Dermis blood vessel endothelial cell (primary cell): ENCODE measurements at regions not wholly inside any gene's neighbourhood (a gene's known extent, or its start where the extent isn't known, plus 50 kb on each side); places are given as distances from the start of the nearest gene placed in this dataset.
"Not testable (repeated sequence)": the region's sequence is repeated elsewhere in the genome, so short reads cannot be mapped to it uniquely, and the experiment has no call there.

ENCODE experiments used
- DNase-seq: peaks from one replicate; pipeline ENCODE4 v3.0.0; 2010

DNA sequence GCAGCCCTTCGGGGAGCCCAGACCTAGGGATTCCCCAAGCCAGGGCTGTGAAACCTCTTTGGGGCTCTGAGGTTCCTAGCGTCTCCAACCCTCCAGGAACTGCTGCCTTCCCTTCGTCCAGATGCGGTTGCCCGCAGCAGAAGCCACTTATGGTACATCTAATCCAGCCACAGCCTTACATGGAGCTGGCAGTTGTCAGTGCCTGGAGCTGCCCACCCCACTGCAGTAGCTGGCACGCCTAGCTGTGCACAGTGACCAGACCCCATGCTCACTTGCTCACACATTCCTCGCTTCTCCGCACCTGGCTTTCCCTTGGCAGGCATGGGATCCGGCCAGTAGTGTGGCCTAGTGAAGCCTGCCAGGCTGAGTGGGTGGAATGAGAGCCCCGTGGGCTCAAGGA lies 547.6 kb downstream of the TBC1D32 start:
- no peak for DNase-seq

DNA sequence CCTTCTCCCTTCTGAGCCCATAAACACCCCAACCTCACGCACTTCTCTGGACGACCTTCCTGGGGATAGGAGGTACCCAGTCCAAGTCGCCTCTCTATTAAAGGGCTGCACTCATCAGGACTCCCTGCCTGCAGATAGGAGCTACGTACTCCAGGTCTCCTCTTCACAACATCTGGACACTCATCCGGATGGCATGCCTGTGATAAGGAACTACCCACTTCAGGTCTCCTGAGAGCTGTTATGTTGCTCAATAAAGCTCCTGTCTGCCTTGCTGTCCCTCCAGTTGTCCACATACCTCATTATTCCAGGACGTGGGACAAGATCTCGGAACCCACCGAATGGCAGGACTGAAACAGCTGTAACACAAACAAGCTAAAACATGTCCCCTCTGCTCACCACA lies 548.0 kb downstream of the TBC1D32 start:
- no peak for DNase-seq

DNA sequence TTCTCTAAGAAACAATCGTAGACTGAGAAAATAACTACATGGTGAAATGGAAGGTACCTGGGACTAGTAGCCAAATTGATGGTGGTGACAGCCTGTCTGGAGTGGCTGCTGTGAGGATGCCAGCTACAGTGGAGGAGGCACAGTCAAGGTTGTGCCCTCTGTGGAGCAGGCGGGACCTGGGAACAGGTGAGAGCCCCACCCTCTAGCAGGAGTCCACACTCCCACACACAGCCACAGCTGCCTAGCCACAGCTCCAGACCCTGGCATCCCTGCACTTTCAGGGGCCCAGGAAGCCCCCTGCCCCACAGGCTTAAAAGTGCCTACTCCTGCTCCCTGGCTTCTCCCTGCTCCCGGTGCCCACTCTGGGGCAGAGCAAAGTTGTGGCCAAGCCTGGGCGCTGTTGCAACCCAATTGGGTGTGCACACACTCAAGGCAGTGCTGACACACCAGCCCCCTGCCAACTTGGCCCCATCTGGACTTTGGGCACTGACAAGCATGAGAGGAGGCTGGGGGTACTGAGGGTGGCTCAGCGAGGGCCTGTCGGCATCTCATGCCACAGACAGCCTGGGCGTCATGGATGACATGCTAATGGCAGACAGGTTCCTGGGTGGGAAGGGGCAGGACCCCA lies 548.7 kb downstream of the TBC1D32 start:
- no peak for DNase-seq

DNA sequence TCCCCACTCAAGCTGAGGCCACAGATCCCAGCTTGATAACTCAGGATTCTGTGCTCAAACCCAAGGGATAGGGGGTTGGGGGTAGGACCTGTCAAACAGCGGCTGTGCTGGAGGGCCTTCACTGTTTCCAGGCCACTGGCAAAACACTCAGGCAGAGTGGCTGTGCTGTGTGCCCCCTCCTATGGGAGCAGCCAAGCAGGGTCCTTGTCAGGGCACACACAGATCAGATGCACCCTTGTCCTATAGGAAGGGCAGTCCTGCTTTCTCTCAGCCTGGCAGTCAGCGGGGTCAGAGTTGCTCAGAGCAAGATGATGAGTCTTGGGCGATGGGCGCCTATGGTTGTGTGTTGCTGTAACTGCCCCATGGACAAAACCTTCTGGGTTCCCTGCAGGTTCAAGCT lies 554.8 kb downstream of the TBC1D32 start:
- DNase-seq, result no peak

DNA sequence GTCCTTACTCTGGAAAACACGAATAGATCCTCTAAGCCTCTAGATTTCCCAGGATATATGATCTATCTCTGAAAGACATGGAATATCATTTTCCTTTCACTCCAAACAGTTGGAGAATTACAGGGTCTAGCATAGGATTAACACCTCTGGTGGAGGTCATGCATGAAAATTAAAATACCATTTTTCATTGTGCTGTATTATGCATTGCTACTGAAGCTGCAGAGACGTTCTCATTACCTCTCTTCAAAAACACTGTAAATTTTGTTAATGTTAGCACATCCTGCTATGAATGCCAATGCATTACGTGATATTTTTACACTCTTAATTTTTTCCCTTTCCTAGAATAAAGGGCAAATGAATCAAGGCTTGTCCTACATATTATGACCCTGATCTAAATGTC lies 558.6 kb downstream of the TBC1D32 start:
- no peak for DNase-seq

DNA sequence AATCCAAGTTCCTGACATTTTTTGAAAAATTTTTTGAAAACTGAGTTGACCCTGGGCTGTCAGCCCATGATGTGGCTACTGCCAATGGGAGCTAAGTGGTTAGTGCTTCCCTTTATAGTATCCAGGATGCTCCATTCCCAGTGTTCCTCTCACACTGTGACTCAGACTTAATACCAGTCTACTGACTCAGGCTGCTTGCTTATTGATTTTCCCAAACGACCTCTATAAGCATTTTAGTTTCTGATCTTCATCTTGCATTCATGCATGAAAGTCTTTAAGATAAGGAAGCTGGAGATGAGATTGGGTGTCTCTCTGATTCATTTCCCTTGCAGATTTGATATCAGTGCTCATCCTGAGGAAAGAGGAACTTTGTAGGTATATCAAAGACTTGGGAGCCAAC lies 560.0 kb downstream of the TBC1D32 start:
- DNase-seq, result no peak

DNA sequence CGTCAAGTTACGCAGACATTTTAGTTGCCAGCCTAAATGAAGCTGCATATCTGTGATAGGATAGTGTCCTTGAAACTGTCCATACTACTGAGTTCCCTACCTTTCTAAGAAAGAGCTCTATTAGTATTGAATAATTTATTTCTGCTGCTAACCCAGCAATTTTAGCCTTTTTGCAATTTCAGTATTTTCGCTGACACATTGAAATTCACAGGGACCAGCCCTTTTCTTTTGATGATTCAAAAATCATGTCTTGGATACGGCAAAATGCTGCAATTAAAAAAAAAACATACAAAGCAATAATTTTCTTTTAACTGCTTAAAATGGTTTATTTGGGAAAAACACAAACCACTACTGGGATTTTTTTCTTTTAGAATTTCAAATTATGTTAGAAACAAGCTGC lies 563.3 kb downstream of the TBC1D32 start:
- no peak for DNase-seq

DNA sequence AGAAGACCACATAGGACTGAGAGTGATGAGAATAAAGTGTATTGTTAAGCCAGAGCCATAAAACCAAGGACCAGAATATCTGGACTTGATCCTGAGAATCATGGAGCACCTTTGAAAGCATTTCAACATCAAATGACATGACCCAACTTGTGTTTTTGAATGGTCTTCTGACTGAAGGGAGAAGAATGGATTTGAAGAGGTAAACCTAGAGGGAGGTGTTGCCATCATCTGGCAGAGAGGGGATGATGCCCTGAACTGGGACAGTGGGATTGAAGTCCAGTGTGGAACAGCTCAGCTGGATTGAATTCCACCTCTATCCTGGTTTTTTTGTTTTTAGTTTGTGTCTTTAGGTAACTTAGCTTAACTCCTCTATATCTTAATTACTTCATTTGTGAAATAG lies 570.0 kb downstream of the TBC1D32 start:
- no peak for DNase-seq

DNA sequence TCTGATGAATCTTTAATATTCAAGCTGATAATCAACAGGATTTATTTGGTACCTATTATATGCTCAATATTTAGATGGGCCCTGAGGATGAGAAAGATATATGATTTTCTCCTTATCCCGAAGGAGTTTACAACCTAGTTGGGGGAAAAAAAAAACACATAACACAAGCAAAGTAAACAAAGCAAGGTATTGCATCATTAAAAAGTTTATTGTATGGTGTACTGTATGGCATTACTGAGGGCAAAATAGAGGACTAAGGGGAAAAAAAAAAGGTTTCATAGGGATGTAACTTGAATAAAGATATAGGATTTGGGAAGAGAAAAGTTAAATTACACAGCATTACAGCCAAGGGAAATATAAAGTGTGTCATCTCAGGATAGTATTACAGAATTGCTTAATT lies 574.7 kb downstream of the TBC1D32 start:
- no peak for DNase-seq

DNA sequence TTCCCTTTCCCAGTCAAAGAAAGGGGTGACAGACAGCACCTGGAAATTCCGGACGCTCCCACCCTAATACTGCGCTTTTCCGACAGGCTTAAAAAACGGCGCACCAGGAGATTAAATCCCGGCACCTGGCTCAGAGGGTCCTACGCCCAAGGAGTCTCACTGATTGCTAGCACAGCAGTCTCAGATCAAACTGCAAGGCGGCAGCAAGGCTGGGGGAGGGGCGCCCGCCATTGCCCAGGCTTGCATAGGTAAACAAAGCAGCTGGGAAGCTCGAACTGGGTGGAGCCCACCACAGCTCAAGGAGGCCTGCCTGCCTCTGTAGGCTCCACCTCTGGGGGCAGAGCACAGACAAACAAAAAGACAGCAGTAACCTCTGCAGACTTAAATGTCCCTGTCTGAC lies 585.7 kb downstream of the TBC1D32 start:
- not testable (repeated sequence) for DNase-seq

DNA sequence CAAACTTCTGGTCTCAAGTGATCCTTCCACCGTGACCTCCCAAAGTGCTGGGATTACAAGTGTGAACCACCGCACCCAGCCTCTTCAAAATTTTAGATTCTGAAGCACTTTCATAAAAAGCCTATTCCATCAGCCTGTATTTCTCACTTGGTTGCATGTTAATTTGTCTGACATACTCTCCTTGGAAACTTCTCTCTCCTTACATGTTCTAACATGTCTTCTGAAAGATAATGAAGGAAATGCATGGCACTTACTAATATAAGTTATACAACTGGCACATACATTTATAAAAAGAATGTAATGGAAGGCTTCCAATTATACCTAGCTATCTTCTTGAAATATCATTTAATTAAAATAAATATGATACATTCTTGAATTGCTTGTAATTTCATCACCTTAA lies 597.5 kb downstream of the TBC1D32 start:
- DNase-seq, result no peak

DNA sequence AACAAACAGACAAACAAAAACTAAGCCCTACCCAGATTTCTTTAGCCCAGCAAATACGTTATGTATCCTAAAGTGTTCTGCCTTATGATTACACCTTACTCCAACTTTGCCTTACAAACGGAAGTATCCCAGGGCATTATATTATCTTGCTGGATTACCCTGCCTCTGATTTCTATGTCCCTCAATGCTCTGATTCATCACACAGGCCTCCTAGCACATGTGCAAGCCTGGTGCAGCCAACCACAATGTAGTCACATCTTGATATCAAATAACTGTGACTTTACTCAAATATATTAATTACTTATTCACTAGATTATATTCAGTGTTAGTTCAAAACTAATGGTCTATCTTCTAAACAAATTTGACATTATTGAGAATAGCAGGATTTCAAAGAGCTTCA lies 598.6 kb downstream of the TBC1D32 start:
- no peak for DNase-seq

DNA sequence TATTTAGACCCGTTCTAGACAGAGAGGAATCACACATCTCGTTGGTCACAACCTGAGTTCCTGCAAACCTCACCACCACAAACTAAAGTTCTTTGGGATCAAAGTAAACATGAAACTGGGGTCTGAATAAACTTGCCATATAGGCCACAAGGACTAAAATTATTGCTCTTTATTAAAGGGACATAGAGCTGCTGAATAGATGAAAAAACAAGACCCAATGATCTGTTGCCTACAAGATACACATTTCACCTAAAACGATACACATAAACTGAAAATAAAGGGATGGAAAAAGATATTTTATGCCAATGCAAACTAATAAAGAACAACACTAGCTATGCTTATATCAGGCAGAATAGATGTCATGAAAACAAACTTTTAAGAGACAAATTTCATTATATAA lies 623.0 kb downstream of the TBC1D32 start:
- no peak for DNase-seq

DNA sequence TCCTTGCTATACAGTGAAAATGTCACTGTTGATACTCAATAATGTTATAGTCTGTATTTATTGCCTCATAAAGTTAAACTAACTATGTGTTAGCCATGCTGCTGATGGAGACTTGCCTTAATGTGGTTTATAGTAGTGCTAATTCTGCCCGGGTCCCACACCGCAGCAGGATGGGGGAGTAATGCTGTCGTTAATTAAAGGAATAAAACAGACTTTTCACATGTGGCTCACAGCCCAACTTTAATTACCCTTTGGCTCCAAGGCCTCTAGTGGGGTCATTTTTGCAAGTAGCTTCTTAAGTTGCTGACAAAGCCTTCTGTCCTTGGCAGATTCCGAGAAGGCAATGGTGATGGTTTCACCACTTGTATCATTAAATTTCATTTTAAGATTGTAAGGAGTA lies 634.3 kb downstream of the TBC1D32 start:
- no peak for DNase-seq

DNA sequence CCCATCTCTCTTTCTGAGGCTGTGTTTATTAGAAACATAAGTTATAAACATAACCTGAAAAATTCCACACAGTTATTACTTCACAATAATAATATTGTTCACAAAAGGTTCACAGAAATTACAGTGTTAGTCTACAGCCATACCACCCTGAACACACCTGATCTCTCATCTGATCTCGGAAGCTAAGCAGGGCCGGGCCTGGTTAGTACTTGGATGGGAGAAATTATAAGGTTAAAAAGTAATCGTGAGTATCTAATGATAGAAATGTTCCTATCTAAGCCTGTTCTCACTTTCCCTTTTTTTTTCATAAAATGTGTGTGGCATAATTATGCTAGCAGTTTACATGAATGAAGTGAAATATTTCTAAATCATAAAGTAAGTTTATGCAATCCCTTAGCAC lies 647.8 kb downstream of the TBC1D32 start:
- no peak for DNase-seq

DNA sequence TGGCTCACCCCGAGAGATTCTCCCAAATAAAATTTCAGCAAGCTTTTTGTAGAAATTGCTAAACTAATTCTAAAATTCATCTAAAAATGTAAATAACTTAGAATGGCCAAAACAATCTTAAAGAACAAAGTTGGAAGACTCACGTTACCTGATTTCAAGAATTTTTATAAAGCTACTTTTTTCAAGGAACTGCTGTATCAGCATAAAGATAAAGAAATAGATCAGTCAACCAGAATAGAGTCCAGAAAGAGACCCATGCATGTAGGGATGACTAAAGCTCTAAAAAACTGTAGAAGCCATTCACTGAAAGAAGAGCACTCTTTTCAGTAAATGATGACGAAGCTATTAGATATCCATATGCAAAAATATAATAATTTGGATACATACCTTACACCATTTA lies 652.1 kb downstream of the TBC1D32 start:
- no peak for DNase-seq

DNA sequence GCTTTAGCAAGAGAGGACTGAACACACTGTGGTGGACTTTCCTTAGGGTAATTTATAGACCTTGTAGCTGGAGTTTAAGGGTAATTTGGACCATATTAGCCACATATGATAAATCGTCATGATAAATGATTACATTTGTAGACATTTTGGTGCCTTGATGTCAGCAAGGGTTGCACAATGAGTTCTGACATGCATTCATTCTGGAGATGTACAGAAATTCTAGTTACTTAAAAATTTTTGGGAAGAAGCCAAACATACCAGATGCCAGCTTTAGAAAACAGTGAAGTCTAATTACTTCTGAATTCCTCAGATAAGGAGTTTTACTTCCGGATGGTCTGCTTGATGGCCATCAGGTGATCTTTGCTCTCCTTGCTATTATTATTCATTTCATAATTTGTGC lies 653.1 kb downstream of the TBC1D32 start:
- no peak for DNase-seq

DNA sequence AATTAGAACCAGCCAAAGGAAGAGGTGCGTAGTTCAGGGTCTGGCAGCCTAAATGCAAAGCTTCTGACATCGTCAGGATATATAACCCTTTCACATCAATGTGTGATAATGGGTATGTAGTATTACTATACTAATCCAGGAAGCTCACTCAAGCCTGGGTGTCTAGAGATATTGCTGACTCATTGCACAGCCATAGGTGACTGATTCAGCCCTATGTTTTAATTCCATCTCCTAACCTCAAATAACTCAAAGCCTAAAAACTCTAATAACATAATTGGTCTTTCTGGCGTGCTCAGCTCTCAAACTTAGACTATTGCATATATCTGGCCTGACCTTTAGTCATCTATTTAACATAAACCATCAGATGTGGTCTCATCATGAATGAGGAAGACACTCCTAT lies 658.4 kb downstream of the TBC1D32 start:
- no peak for DNase-seq

DNA sequence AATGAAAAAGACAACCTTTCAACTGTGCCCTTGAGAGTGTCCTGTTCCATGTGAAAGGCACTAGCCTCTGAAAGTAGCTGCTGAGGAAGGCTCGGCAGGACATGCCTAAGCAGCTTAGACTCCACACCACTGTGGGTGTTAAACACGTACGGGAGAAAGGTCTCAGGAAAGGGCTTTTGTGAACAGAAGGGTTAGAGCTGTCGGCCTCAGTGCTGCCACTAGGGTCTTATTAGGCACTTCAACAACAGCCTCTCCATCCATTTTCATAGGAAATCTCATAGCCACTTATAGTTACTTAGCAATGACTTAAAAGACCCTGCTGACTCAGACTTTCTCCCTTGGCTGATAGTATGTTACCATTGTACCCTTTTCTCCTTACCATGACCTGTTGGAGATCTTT lies 662.8 kb downstream of the TBC1D32 start:
- DNase-seq, result no peak

DNA sequence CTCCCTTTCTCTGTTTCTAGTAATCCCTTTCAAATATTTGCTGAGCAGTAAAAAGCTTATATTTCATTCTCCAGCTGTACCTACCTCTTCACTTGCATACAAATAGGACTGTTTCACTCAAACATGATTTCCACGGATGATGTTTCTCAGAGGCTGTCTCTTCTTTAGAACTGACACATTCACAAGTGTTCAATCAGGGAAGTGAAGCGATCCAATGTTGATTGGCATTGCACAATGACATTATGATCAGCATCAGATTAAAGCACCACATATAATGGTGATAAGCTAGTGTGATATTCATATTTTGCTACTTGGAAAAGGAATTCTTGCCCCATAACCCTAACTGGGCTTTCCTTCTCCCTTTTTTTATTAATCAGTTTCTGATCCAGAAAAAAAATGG lies 681.8 kb downstream of the TBC1D32 start:
- DNase-seq, result no peak

DNA sequence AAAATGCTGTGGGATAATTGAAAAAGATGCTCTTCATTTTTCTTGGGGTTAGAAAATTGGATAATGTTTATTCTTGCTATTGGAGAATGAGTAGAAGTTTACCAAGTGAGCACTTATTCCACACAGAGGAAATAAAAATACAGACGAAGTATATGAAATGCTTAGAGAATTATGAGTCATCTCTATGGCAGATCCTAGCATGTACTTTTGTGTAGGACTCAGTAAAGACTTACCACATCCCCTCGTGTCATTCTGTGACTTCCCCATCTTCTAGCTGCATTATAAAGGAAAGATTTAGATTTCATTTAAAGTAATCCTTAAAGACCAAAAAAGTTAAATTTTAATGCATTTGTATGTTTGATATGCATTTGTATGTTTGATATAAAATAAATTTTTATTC lies 685.6 kb downstream of the TBC1D32 start:
- DNase-seq, result no peak

DNA sequence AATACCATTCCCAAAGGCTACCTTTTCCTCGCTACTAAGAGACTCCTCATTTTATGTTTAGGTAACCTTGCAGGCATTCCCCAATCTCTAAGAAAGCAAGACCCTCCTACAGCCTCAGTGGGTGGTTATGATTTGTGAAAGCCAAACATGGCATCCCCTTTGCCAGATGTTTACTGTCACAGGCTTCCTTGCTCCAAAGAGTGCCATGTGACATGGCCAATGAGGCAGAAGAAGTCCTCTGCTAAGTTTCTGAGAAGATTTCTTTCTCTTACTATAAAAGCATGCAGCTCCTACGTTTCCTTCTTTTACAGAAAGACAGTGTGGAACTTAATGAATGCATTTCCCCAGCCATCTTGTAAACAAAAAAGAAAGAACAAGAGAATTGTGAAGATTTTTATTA lies 688.2 kb downstream of the TBC1D32 start:
- DNase-seq, result no peak

DNA sequence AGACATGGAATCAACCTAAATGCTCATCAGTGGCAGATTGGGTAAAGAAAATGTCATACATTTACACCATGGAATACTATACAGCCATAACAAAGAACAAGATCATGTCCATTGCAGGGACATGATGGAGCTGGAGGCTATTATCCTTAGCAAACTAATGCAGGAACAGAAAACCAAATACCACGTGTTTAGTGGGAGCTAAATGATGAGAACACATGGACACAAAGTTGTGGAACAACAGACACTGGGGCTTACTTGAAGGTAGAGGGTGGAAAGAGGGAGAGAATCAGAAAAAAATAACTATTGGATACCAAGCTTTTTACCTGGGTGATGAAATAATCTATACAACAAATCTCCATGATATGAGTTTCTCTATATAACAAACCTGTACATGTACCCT lies 701.3 kb downstream of the TBC1D32 start:
- DNase-seq, result no peak

DNA sequence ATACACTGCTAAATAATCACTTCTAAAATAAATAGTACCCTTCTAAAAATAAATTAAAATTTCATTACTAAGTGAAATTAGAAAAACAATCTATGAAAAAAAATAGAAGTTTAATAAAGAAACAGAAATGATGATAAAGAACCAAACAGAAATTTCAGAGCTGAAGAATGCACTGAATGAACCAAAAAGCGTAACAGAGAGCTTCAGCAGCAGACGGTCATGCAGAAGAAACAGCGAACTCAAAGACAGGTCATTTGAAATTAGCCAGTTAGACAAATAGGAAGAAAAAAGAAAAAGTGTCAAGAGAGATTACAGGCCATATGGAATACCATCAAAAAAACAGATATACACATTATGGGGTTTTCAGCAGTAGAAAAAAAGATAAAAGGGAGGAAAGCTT lies 706.7 kb downstream of the TBC1D32 start:
- DNase-seq, result no peak

DNA sequence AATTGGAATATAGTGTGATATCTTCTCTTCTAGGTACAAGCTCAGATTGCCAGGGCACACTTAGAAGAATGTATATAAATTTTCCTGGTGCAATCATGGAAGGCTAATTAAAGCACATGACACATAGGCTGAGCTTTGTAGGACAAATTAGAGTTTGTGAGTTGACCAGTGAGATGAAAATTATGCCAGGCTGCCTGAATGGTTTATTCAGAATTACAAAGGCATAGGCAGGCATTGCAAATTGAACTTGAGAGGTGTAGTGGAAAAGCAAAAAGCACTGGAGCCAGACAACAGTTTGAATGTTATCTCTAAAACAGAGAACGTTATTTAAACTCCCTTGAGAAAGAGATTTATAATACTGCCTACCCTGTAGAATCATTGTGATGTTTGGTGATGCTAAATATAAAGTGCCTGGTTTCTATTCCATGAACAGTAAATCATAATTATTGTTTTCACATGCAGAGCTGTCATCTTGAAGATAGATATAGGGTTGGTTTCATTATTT lies 712.1 kb downstream of the TBC1D32 start:
- DNase-seq, result no peak

DNA sequence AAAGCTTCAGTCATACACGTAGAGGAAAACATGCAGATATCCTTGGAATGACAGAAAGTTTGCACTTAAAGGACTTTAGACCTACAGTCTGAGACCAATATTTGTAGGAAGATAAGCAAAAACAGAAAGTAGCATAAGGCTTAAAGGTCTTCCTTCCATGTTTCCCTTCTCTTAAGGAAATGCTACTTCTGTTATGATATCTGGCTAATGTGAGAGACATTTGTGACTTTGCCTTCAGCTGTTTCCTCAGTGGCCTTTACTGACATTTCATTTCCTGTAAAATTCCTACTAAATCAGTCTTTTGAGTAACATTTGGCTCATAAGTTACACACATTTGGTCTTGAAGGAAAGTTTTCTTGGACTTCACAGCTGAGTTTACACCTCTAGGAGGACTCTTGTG lies 713.4 kb downstream of the TBC1D32 start:
- DNase-seq, result no peak
